Fibroblast of skin of left quadriceps (primary cell): ENCODE measurements at regions not wholly inside any gene's neighbourhood (a gene's known extent, or its start where the extent isn't known, plus 50 kb on each side); places are given as distances from the start of the nearest gene placed in this dataset.
A peak's percentile ranks its signal among the peaks of the same experiment; 100 is the strongest.
"Not testable (repeated sequence)": the region's sequence is repeated elsewhere in the genome, so short reads cannot be mapped to it uniquely, and the experiment has no call there.

Source experiments
- DNase-seq, 2 experiments: peaks; one replicate each; pipeline ENCODE4 v3.0.0-alpha.2; 2013; ENCODE audit warnings: low read depth in 2 of 2

GRCh38 chr5:98200726-98201541 is 572.5 kb upstream of the RGMB start:
- DNase-seq: peak; percentile 62 to 68

DNA sequence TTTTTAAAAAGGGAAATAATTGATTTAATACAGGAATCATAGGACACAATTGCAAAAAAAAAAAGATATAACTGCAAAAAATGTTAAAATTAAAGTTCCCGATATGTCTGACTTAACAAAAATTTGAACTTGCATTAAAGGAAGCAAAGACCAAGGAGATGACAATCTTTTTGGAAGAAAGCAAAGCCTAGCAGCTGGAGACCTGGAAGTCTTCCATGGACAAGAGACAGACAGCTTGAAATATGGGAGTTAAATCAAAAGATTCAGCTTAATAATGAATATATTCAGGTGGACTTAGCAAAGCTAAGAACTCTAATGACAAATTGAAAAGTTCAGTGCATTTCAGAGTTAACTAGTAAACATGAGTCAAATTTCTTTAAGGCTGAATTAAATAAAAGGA is 568.7 kb upstream of the RGMB start:
- no peak for DNase-seq

GRCh38 chr5:98205691-98206461 is 567.6 kb upstream of the RGMB start:
- DNase-seq: peak; percentile 36

- no peak for DNase-seq
Measured at GRCh38 chr5:98206566-98206965, 566.9 kb upstream of the RGMB start.

- DNase-seq: no peak
Measured at GRCh38 chr5:98209418-98209817, 564.0 kb upstream of the RGMB start.

GRCh38 chr5:98214240-98215051 is 559.0 kb upstream of the RGMB start:
- DNase-seq: peak; percentile 56 to 57

DNA sequence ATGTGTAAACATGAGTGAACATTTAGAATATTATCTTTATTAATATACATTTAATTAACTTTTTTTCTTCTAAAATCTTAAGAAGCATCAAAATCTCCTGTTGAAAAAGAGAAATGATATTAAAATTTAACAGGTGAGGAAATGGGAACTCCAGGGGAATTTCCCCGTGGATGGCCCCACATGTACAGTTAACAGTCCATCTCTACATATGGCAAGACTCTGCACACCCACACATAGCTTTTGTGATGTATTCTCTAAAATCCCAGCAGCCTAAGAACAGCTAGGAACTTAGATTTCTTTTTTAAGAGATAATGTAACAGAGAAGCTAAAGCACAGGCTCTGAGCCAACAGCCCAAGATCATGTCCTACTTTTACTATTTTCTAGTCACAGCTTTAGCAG is 556.3 kb upstream of the RGMB start:
- DNase-seq: no peak

DNA sequence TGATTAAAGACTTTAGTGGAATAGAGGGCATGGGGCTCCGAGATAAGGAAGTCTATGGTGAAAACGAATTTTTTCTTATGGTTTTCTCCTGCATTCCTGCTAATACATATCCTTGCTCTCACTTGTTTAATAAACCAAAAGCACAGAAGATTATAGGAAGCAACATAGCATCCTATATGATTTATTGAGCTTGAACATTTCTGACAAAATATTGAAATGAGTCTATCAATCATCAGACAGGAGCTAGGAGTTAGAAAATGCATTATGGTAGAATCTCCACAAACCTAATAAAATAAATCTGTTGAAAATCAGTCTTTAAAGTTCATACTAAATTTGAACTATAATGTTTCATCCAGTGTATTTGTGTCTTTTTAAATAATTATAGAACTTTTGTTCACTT is 554.6 kb upstream of the RGMB start:
- no peak for DNase-seq

GRCh38 chr5:98227489-98227888 is 546.0 kb upstream of the RGMB start:
- no peak for DNase-seq

DNA sequence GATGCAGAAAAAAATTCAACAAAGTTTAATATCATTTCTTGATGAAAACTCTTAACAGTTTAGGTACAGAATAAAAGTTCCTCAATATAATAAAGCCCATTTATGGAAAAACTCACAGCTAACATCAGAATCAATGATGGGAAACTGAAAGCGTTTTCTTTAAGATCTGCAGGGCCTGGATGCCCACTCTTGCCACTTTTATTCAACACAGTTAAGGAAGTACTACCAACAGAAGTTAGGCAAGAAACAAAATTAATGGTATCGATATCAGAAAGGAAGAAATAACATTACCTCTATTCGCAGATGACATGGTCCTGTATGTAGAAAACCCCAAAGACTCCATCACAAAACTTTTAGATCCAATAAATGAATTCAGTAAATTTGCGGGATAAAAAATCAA is 542.4 kb upstream of the RGMB start:
- no peak for DNase-seq

GRCh38 chr5:98237794-98238193 is 535.7 kb upstream of the RGMB start:
- not testable (repeated sequence) for DNase-seq

- no peak for DNase-seq
Measured at GRCh38 chr5:98243972-98244371, 529.5 kb upstream of the RGMB start.

GRCh38 chr5:98248949-98249348 is 524.5 kb upstream of the RGMB start:
- DNase-seq: peak; percentile 88 to 91

GRCh38 chr5:98258939-98259338 is 514.5 kb upstream of the RGMB start:
- no peak for DNase-seq

DNA sequence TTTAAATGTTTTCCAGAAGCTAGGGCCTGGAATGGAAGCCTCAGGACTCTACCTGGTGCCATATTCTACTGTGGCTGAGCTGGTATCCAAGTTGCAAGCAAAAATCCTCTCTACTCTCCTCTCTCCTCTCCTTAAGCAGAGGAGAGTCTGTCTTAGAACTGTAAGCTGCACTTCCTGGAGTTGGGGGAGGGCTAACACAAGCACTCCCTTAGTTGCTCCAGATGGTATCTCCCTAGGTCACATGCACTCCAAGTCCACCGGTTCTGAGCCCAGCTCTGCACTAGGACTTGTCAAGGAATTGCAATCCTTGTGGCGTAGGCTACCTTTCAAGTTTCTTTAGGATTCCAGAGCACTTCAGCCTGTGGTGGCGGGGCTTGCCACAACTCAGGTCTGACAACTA is 513.9 kb upstream of the RGMB start:
- no peak for DNase-seq

DNA sequence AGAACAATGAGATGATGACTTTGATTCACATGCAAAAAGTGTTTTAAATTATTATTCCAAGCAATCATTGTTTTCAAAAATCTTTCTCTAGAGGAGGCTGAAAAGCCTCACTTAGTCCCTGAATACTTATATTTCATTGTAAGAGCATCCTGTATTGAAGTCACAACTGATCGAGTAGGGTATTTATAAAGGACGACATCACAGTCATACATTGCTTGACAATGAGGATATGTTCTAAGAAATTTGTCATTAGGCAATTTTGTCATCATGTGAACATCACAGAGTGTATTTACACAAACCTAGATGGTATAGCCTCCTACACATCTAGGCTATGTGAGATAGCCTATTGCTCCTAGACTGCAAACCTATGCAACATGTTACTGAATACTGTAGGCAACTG is 510.4 kb upstream of the RGMB start:
- DNase-seq: no peak

DNA sequence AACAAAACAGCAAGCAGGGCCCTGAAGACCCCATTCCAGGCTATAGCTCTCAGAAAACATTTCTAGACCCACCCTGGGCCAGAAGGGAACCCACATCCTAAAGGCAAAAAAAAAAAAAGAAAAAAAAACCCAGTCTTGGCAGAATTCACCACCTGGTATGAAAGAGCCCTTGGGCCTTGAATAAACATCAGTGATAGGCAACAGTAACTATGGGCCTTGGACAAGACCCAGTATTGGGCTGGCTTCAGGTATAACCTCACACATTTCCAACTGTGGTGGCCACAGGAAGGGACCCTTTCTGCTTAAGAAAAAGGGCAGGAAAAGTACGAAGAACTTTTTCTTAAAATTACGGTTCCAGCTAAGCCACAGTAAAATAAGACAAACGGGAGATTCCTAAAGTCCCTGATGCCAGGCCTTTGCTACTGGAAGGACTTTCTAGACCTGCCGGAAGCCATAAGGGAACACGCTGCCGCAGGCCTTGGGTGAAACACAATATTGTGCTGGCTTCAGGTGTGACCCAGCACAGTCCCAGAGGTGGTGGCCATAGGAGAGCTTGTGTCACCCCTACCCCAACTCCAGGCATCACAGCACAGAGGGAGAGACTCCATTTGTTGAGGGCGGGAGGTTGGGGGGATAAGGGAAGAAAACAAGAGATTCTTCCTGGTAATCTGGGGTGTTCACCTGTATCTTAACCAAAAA is 505.2 kb upstream of the RGMB start:
- DNase-seq: no peak

- DNase-seq: no peak
Measured at GRCh38 chr5:98275980-98276379, 497.5 kb upstream of the RGMB start.

DNA sequence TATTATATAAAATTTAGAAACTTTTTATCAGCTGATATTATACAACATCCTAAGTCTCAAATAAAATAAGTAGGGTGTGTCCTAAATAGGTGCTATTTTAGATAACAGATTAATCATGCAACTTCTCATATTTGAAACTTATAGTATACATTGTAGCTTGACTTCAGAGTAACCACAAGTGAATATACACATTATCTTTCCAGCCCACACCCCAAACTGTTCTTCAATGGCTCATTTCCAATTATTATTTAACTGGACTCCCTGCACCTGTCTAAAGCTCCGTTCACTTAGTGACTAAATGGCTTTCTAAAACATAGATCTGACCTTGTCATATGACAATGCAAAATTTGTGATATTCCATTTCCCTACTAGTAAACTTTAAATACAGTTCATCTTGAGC is 490.9 kb upstream of the RGMB start:
- no peak for DNase-seq

DNA sequence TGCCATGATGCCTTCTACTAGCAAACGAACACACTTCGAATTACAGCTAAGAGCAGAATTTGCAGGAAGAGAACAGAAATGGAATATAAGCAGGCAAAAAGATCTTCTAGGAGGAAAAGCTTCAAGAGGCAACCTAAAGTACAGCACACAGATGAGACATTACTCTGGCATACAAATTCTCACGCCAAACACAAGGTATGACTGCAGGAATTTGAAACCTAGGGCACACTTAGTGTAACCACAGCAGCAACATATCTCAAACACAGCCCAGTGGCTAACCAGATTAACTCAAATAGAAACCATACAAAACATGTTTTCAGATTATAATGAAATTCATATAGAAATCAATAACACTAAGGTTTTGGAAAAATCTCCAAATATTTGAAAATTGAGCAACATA is 481.0 kb upstream of the RGMB start:
- DNase-seq: no peak

- DNase-seq: no peak
Measured at GRCh38 chr5:98296426-98296825, 477.0 kb upstream of the RGMB start.

DNA sequence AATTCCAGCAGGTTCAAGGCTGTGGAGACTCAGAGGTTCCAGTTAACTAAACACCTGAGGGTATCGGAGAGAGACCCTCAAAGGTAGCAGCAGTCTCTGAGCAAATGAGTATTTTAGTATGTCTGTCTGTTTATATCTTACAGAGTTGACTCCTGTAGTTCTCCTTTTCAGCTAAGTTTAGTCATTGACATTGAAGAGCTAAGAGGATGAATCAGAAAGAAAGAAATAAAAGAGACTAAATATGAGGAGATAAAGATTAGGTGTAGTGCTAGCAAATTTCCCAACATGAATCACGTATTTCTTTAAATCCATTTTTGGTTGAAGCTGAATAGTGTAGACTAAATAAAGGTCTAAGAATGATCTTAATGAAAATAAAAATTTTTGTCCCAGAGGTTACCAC is 474.0 kb upstream of the RGMB start:
- no peak for DNase-seq
